GM21529 (cell line): ENCODE measurements at regions not wholly inside any gene's neighbourhood (a gene's known extent, or its start where the extent isn't known, plus 50 kb on each side); places are given as distances from the start of the nearest gene placed in this dataset.

ENCODE experiments used
- ATAC-seq: cut with Tn5 transposase; IDR thresholded peaks from one replicate; pipeline ENCODE4 v1.9.1; 2021; ENCODE audit not compliant: unreplicated experiment

DNA sequence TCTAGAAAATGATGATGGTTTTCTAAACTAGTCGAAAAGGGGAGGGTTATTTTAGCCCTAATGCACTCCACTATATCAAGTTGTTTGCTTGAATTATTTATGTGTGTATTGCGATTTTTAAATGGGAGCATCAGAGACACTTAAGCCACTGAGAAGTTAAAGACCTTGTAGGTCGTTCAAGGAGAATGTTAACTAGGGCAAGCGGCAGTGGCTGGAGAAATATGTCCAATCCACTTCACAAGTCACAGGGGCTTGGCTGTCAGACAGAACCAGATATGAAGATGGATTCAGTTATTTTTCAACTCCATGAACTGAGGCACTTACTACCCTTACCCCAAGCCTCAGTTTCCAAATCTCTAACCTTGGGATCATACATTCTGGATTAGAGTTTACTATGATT, 702.0 kb downstream of the CDH11 start:
- no peak for ATAC-seq

DNA sequence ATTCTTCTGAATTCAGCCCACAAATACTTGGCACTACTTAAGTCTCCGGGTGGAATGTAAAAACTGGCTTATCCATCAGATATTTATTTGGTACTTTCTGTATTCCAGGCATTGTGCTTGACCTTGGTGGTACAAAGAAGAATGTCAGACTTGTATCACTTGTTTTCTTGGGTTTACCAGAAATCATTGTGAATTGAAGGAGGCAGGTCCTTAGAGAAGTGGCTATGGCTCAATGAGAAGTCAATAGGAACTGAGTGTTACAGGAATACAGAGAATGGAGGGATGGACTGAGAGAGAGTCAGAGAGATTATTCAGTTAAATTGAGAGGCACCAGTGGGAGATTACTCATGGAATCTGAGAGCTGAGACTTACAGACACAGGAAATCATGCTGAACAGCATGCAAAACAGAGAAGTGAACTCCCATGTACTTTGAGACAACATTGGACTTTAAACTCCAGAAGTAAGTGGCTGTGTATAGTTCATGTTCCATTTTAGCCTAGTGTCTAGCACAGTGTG, 704.1 kb downstream of the CDH11 start:
- ATAC-seq, result no peak

DNA sequence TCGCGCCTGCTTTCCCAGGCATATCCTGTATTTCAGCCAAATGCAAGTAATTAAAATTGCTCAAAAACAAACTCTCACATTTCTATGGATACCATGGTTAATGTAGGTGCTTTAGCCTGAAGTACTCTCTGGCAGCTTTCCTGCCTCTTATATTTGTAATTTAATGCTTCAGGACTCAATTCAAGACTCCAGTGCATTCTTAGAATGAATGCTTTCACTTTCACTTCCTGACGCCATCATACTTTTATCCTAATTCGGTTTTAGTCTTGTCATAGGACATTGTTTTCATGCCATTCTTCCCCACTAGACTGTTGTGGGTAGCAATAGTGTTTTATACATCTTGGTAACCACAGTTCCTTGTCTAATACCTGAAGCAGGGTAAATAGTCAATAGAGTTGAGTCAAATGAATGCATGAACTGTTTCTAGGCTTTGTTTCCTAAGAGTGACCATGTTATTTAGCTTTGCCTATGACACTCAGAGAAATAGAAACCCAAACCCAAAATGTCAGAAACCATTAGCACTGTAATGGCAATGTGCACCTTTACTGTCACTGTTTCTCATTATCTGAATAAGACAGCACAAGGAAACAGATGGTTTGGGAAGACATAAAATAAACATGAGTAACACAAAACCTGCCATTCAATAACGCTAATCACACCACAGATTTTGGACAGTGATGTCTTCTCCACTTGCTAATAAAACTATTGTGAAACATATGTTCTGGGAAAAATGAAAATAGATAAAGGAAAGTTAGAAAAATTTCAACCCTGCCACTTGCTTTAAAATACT, 705.5 kb downstream of the CDH11 start:
- ATAC-seq, result no peak

DNA sequence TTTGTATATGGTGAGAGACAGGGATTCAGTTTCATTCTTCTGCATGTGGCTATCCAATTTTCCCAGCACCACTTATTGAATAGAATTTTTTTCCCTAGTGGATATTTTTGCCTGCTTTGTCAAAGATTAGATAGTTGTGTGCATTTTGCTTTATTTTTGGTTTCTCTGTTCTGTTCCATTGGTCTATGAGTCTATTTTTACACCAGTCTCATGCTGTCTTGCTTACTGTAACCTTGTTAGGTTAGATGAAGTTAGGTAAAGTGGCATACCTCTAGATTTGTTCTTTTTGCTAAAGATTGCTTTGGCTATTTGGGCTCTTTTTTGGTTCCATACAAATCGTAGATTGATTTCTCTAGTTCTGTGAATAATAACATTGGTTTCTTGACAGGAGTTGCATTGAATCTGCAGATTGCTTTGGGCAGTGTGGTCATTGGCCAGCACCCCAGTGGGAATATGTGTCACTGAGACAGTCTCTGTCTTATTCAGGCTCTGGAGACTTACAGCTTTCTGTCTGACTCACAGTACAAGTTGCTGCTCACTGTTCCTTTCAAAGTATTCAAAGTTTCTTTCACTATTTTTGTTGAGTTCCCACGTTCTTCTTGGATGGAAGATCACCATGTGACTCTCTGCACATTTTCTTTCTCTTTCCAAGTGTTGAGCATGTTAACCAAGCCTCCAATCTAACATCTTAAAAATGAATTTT, 709.1 kb downstream of the CDH11 start:
- no peak for ATAC-seq

DNA sequence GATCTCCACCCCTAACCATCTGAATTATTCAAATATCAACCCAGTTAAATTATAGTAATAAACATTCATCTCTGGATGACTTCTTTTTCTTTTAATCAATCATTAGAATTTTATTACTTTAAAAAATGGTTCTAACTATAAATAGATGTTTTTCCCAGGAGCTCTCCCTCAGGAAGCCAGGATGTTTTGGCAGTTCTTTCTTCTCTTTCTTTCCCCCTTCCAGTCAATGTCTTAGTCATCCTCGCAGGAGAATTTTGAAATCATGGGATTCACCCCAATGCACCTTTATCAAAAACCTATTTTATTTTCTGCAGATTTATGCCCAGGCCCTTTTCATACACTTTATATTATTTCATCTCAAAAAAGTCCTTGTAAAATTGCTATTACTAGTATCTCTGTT, 711.6 kb downstream of the CDH11 start:
- no peak for ATAC-seq

DNA sequence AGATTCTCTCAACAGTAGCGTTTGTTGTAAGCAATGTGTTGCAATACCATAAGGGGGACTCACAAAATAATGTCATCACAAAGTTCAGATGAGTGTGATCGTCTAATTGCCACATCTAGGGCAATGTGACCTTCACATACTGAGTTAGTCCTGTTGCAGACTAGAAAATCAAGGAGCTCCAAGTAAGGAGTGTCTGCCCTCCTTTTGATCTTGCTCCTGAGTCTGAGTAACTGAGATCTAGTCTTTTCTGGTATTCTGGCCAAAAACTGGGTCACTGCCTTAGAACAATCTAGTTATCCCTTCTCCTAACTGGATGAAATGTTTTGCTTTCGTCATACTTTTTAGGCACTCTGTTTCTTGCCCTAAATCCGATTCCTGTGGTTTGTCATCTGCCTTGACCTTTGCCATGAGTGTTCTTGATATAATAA, 712.1 kb downstream of the CDH11 start:
- no peak for ATAC-seq

DNA sequence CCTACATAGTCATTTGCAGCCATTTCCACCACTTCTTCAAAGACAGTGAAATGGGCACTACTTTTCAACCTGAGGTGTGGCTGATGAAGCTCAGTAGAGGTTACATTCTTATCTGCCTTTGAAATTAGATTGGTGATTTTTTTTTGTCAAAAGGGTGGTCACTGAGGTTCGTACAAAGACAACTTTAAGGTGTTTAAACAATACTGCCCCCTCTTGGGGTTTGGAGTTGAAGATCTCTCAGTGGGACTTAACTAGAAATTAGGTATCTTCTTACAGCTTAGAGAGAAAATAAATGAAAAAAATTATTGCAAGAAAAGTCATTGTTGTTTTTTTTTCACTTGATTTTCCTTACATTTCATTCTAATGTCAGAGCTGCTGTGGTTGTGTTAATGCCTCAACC, 713.2 kb downstream of the CDH11 start:
- ATAC-seq, result no peak

GRCh38 chr16:64406770-64407181, 715.1 kb downstream of the CDH11 start:
- ATAC-seq, result no peak

DNA sequence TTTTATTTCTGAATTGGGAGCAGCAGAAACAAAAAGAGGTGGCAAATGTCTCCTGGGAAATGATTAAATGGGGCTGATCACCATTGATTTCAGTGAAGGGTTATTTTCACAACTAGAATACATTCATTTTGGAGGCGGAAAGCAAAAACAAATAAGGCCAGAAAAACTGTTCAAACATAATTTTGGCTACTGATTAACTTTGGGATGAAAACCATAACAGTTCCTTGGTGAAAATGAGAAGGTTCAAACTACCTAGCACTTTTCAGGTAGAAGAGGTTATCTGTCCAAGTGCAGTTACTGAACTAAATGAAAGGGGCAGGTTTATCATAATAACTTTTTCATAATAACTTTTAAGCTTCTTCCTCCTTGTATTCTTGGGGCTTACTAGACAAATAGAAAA, 718.5 kb downstream of the CDH11 start:
- no peak for ATAC-seq

GRCh38 chr16:64398793-64399192, 723.1 kb downstream of the CDH11 start:
- ATAC-seq, result no peak

GRCh38 chr16:64397945-64398508, 723.8 kb downstream of the CDH11 start:
- ATAC-seq, result no peak

- ATAC-seq, result no peak
Observed at GRCh38 chr16:64397042-64397441, 724.8 kb downstream of the CDH11 start.

GRCh38 chr16:64394061-64394460, 727.8 kb downstream of the CDH11 start:
- ATAC-seq, result no peak

- ATAC-seq, result no peak
Observed at GRCh38 chr16:64392456-64392855, 729.4 kb downstream of the CDH11 start.

DNA sequence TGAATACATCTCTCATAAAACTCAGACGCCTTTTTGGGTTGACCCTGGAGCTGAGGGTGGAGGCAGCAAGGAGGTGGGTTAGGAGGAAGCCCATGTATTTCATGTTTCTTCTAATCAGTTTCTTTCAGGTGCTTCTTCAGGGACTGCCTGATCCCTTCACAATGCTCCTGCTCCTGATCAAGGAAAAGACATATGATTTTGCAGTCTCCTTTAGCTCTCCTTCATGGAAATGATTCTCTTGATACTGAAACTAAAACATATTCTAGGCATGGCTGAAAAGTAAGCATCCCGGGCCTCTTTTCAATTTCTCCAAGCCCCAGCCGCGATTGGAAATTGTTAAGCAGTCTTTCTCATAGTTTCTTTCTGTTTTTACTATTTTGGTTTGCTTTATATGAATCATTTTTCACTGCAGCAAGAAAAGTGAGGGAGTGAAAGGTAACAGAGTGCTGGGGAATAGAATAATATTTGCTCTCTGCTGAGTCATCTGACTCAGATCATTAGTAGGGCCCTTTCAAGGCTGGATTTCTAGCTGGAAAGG, 730.7 kb downstream of the CDH11 start:
- ATAC-seq, result no peak

- ATAC-seq, result no peak
Observed at GRCh38 chr16:64390102-64390501, 731.8 kb downstream of the CDH11 start.

- no peak for ATAC-seq
Observed at GRCh38 chr16:64384636-64385035, 737.2 kb downstream of the CDH11 start.

DNA sequence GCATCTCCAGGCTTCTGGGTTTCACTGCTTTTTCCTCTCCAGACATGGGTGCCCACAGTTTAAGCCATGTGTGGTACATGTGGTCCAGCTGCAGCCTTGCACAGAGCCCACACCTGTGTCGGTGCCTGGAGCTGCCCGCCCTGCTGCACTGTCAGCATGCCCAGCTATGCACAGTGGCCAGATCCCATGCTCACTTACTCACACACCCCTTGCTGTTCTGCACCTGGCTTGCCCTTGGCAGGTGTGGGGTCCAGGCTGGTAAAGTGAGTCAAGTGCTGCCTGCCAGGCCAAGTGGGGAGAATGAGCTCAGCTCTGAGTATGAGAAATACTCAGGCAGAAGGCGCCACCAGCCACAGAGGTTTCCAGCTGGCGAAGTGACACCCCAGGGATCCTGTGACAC, 739.9 kb downstream of the CDH11 start:
- no peak for ATAC-seq

GRCh38 chr16:64380751-64381150, 741.1 kb downstream of the CDH11 start:
- ATAC-seq, result no peak

DNA sequence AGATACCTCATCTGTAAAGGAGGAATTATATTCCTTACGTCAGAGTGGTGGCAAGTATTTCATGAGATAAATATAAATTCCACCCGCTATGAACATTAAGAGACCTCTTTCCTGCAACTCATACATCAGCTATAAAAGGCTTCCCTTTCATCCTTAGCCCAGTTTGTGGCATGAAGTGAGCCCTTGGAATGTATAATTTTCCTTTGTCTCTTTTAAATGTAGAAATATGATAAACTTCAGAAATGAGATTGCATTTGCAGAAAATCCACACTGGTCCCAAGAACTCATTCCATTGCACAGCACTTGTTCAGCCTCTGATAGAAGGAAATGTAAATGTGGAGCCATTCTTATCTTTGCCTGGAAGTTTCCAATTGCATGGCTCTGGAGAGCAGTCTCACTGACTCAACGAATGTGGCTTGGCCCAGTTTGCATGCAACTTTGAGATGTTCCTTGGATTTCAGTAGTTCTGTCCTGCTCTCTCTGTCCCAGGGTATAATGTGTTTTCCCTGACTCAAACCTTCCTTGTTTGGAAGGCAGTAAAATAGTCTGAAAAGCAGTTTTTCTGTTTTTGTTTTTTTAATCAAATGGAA, 746.4 kb downstream of the CDH11 start:
- ATAC-seq, result no peak

GRCh38 chr16:64370112-64370511, 751.8 kb downstream of the CDH11 start:
- no peak for ATAC-seq
